ENCODE measurements at regions not wholly inside any gene's neighbourhood (a gene's known extent, or its start where the extent isn't known, plus 50 kb on each side); places are given as distances from the start of the nearest gene placed in this dataset.
A peak's percentile ranks its signal among the peaks of the same experiment; 100 is the strongest.

DNA sequence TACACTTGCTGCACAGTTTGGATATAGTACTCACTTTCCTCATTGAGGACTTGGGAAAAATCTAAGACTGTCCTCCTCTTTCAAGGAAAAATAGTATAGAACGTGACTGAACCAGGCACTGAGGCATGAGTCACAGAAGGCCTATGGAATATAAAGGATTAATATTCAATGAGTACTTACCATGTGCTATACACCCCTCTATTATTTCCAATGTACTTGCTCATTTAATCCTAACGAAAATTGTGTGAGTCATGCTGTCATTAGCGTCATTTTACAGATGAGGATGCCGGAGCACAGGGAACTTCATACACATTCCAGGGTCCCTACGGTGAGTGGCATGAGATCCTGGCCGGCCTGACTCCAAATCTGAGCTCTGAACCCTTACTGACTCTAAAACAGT is 2136.2 kb upstream of the TENM3 start:
- Histone ChIP-seq H2AK9ac (replicated peaks; ENCODE audit: low read depth, low read length, poor library complexity) (no peak overlapping the region), H2AK5ac (ENCODE audit: low read depth, low read length) (no peak overlapping the region), H3K4me3 (ENCODE audit: insufficient read depth, low read depth, low read length) (no peak overlapping the region), H3K9ac (ENCODE audit: low read depth, low read length) (no peak overlapping the region), H2AFZ (replicated peaks; ENCODE audit: low read length, poor library complexity) (no peak overlapping the region), H3K27me3 (ENCODE audit: control insufficient read depth, insufficient read depth, low read length) (no peaks in the 10 kb centered on the region), H3K18ac (ENCODE audit: low read depth, low read length) (no peak overlapping the region), H2BK5ac (ENCODE audit: low read depth, low read length, poor library complexity, severe bottlenecking) (no peak overlapping the region), H4K91ac (ENCODE audit: insufficient read depth, low read depth, low read length) (no peak overlapping the region), H4K5ac (ENCODE audit: low read depth, low read length) (no peak overlapping the region), H3K27ac (ENCODE audit: insufficient read depth, low read length) (no peak overlapping the region), H2BK120ac (ENCODE audit: low read depth, low read length) (no peak overlapping the region), H3K9me1 (ENCODE audit: insufficient read depth, low read length) (no peaks in the 10 kb centered on the region), H3K4me1 (ENCODE audit: control insufficient read depth, insufficient read depth, low read length) (no peaks in the 10 kb centered on the region), H2BK20ac (ENCODE audit: low read depth, low read length) (no peak overlapping the region), H3K36me3 (ENCODE audit: control insufficient read depth, insufficient read depth, low read length) (no peaks in the 10 kb centered on the region), H3K23ac (ENCODE audit: low read depth, low read length) (no peak overlapping the region), H3K79me1 (ENCODE audit: low read depth in 1 of 2, low read length in 2 of 2) (no peaks in the 10 kb centered on the region), H4K20me1 (ENCODE audit: insufficient read depth, low read length) (no peaks in the 10 kb centered on the region), H3K4me2 (ENCODE audit: low read depth, low read length) (no peak overlapping the region), H3K14ac (replicated peaks; ENCODE audit: low read depth, low read length) (no peak overlapping the region), H3K4ac (ENCODE audit: low read depth, low read length) (no peak overlapping the region), H3K9me3 (ENCODE audit: control insufficient read depth, insufficient read depth, low read length) (no peaks in the 10 kb centered on the region), H4K8ac (ENCODE audit: low read depth in 2 of 2, low read length in 2 of 2) (no peak overlapping the region), H3K56ac (ENCODE audit: extremely low read depth, insufficient read depth, low read length) (no peak overlapping the region), H2BK15ac (ENCODE audit: low read depth, low read length) (no peak overlapping the region)
- ATAC-seq (ENCODE audit: low read depth): no peak
- TF ChIP-seq, protein P1, sequence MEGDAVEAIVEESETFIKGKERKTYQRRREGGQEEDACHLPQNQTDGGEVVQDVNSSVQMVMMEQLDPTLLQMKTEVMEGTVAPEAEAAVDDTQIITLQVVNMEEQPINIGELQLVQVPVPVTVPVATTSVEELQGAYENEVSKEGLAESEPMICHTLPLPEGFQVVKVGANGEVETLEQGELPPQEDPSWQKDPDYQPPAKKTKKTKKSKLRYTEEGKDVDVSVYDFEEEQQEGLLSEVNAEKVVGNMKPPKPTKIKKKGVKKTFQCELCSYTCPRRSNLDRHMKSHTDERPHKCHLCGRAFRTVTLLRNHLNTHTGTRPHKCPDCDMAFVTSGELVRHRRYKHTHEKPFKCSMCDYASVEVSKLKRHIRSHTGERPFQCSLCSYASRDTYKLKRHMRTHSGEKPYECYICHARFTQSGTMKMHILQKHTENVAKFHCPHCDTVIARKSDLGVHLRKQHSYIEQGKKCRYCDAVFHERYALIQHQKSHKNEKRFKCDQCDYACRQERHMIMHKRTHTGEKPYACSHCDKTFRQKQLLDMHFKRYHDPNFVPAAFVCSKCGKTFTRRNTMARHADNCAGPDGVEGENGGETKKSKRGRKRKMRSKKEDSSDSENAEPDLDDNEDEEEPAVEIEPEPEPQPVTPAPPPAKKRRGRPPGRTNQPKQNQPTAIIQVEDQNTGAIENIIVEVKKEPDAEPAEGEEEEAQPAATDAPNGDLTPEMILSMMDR (conservative IDR thresholded peaks at IDR 0.05; ENCODE audit: low read depth, low read length): no peak
- TF ChIP-seq MAFK (IDR thresholded peaks at IDR 0.05; ENCODE audit: low read depth, low read length): no peak
- TF ChIP-seq, protein P2, sequence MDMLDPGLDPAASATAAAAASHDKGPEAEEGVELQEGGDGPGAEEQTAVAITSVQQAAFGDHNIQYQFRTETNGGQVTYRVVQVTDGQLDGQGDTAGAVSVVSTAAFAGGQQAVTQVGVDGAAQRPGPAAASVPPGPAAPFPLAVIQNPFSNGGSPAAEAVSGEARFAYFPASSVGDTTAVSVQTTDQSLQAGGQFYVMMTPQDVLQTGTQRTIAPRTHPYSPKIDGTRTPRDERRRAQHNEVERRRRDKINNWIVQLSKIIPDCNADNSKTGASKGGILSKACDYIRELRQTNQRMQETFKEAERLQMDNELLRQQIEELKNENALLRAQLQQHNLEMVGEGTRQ (IDR thresholded peaks at IDR 0.05; ENCODE audit: low read depth, low read length): no peak
- no peak for TF ChIP-seq RCOR1 (IDR thresholded peaks at IDR 0.05; ENCODE audit: insufficient replicate concordance, low read length)
- TF ChIP-seq CHD1 (IDR thresholded peaks at IDR 0.05; ENCODE audit: low read depth, low read length): no peak
- TF ChIP-seq, protein P3, sequence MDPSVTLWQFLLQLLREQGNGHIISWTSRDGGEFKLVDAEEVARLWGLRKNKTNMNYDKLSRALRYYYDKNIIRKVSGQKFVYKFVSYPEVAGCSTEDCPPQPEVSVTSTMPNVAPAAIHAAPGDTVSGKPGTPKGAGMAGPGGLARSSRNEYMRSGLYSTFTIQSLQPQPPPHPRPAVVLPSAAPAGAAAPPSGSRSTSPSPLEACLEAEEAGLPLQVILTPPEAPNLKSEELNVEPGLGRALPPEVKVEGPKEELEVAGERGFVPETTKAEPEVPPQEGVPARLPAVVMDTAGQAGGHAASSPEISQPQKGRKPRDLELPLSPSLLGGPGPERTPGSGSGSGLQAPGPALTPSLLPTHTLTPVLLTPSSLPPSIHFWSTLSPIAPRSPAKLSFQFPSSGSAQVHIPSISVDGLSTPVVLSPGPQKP (IDR thresholded peaks at IDR 0.05; ENCODE audit: borderline replicate concordance, low read depth, low read length): no peak
- TF ChIP-seq FOS (IDR thresholded peaks at IDR 0.05; ENCODE audit: low read depth, low read length): no peak
- intact Hi-C loops (cut with micrococcal nuclease) (no loop called here), dilution Hi-C loops (cut with HindIII; ENCODE audit: low sequenced_read_pairs, unreplicated experiment) (no loop called here), in situ Hi-C loops (cut with MboI; ENCODE audit: low sequenced_read_pairs) (no loop called here)
- ChIA-PET POLR2A (ENCODE audit: unreplicated experiment) (no interaction called here), CTCF (no interaction called here)
- peak; percentile 10 for DNase-seq
- no TSS peak for BruUV-seq (replicated peaks)
- no CpG with 5 or more reads among the region's 6 CpGs for WGBS, 2 experiments (ENCODE audit: extremely low coverage in 2 of 2, insufficient read length in 1 of 2)

Data from IMR-90 (cell line).